HCT116 (cell line): ENCODE measurements at regions not wholly inside any gene's neighbourhood (a gene's known extent, or its start where the extent isn't known, plus 50 kb on each side); places are given as distances from the start of the nearest gene placed in this dataset.

Experiments
- ATAC-seq: fragments of 200-7000 bp; cut with Tn5 transposase; 2 replicates; pipeline ENCODE4 v1.9.1; 2020; ENCODE audit warnings: mild to moderate bottlenecking, moderate library complexity
- BruUV-seq: library from RNA; stranded (reverse); fragments of 400-500 nt; replicated peaks from 2 replicates; lab custom pipeline; 2021; lab: Mats Ljungman, UMichigan
- CTCF ChIA-PET: fragments of 300-600 bp; sonication (Branson Sonifier 250); formaldehyde crosslinking; loops from one replicate; lab custom pipeline; 2021; ENCODE audit warnings: antibody characterized with exemption; lab: Charles Lee
- POLR2A ChIA-PET: fragments of 300-600, 350-600 bp; sonication (Branson Sonifier 250); formaldehyde crosslinking; loops from one replicate; lab custom pipeline; 2021; ENCODE audit warnings: antibody characterized with exemption; lab: Charles Lee
- RAD21 ChIA-PET, 2 experiments: fragments of 300-600 bp; sonication (Branson Sonifier 250); formaldehyde crosslinking; loops; one replicate each; lab custom pipeline; 2023; ENCODE audit warnings: low total read pairs in 2 of 2; ENCODE audit not compliant: uncharacterized antibody in 2 of 2, unreplicated experiment in 2 of 2, low non-redundant PET in 1 of 2; lab: Charles Lee
- DNase-seq: peaks from one replicate; pipeline ENCODE4 v3.0.0-alpha.2; 2010; ENCODE audit warnings: low read depth, low spot score
- H2AFZ ChIP-seq: fragments of 200-600 bp; shearing (Covaris generic), sonication (generic); 2 replicates; pipeline ENCODE4 v1.6.1; 2017; ENCODE audit warnings: low read depth, mixed run types, mixed read lengths, antibody characterized with exemption, low read length; ENCODE audit not compliant: poor library complexity, severe bottlenecking
- H3K27ac ChIP-seq: 2 replicates; pipeline ENCODE4 v1.5.1; 2012; ENCODE audit warnings: low read depth, low read length
- H3K27me3 ChIP-seq: fragments of 200-600 bp; sonication (generic); 2 replicates; pipeline ENCODE4 v1.6.1; 2016; ENCODE audit warnings: mixed run types, low read length, mixed read lengths; ENCODE audit not compliant: insufficient read depth
- H3K36me3 ChIP-seq, 2 experiments: fragments of 200-500 bp in 1 of 2; fragments of 200-600 bp in 1 of 2; sonication (Bioruptor generic) in 1 of 2; sonication (generic) in 1 of 2; 2 replicates each; pipeline versions ENCODE4 v1.5.1 to v1.6.1; 2014 to 2016; ENCODE audit warnings: low read length in 2 of 2, inconsistent platforms in 1 of 2, mixed read lengths in 1 of 2, mixed run types in 1 of 2; ENCODE audit not compliant: insufficient read depth in 2 of 2, control insufficient read depth in 1 of 2
- H3K4me1 ChIP-seq, 2 experiments: fragments of 200-600 bp in 1 of 2; sonication (generic) in 1 of 2; 2 replicates each; pipeline versions ENCODE4 v1.5.1 to v1.6.1; 2012 to 2017; ENCODE audit warnings: low read length in 2 of 2, inconsistent platforms in 1 of 2, mild to moderate bottlenecking in 1 of 2, mixed read lengths in 1 of 2, mixed run types in 1 of 2, moderate library complexity in 1 of 2; ENCODE audit not compliant: insufficient read depth in 2 of 2, control insufficient read depth in 1 of 2
- H3K4me2 ChIP-seq: fragments of 200-600 bp; sonication (generic); 2 replicates; pipeline ENCODE4 v1.6.1; 2017; ENCODE audit warnings: mixed run types, low read length, mixed read lengths
- H3K4me3 ChIP-seq, 2 experiments: fragments of 200-600 bp in 1 of 2; sonication (generic) in 1 of 2; replicated peaks in 1 of 2; 2 replicates each; pipeline ENCODE4 v1.5.1; 2011 to 2016; ENCODE audit warnings: low read length in 2 of 2, control low read depth in 1 of 2, low read depth in 1 of 2, mild to moderate bottlenecking in 1 of 2, mixed read lengths in 1 of 2, mixed run types in 1 of 2
- H3K79me2 ChIP-seq: fragments of 200-600 bp; sonication (generic); 2 replicates; pipeline ENCODE4 v1.6.1; 2017; ENCODE audit warnings: mild to moderate bottlenecking, mixed run types, low read length, moderate library complexity, mixed read lengths; ENCODE audit not compliant: insufficient read depth
- H3K9ac ChIP-seq: fragments of 200-600 bp; sonication (generic); 2 replicates; pipeline ENCODE4 v1.6.1; 2016; ENCODE audit warnings: low read length, mixed read lengths
- H3K9me2 ChIP-seq: fragments of 200-600 bp; sonication (generic), shearing (Covaris generic); 2 replicates; pipeline ENCODE4 v1.6.1; 2017; ENCODE audit warnings: mixed run types, mild to moderate bottlenecking, moderate library complexity; ENCODE audit not compliant: insufficient read depth
- H3K9me3 ChIP-seq, 2 experiments: fragments of 200-500 bp in 1 of 2; fragments of 200-600 bp in 1 of 2; sonication (Bioruptor generic) in 1 of 2; sonication (generic) in 1 of 2; 2 replicates each; pipeline ENCODE4 v1.6.1; 2014 to 2017; ENCODE audit warnings: low read length in 2 of 2, mixed read lengths in 2 of 2, inconsistent platforms in 1 of 2, low read depth in 1 of 2, mild to moderate bottlenecking in 1 of 2, mixed run types in 1 of 2, moderate library complexity in 1 of 2; ENCODE audit not compliant: control insufficient read depth in 1 of 2, insufficient read depth in 1 of 2
- H4K20me1 ChIP-seq: fragments of 200-600 bp; sonication (generic), shearing (Covaris generic); 2 replicates; pipeline ENCODE4 v1.6.1; 2017; ENCODE audit warnings: mixed run types, mild to moderate bottlenecking, moderate library complexity; ENCODE audit not compliant: insufficient read depth
- ATF3 ChIP-seq: IDR thresholded peaks from 2 replicates; pipeline ENCODE4 v1.6.1; 2012
- CEBPB ChIP-seq: IDR thresholded peaks from 2 replicates; pipeline ENCODE4 v1.6.1; 2012; ENCODE audit warnings: low read depth
- EGR1 ChIP-seq: IDR thresholded peaks from 2 replicates; pipeline ENCODE4 v1.6.1; 2012; ENCODE audit warnings: low read depth
- ELF1 ChIP-seq: IDR thresholded peaks from 2 replicates; pipeline ENCODE4 v1.6.1; 2012; ENCODE audit warnings: low read depth, borderline replicate concordance
- EZH2 ChIP-seq: fragments of 200-600 bp; sonication (generic); IDR thresholded peaks from 2 replicates; pipeline ENCODE4 v1.6.1; 2017; ENCODE audit warnings: antibody characterized with exemption, mixed run types
- FOSL1 ChIP-seq: IDR thresholded peaks from 2 replicates; pipeline ENCODE4 v1.6.1; 2012; ENCODE audit warnings: low read depth
- JUND ChIP-seq: IDR thresholded peaks from 2 replicates; pipeline ENCODE4 v1.6.1; 2012
- MAX ChIP-seq: IDR thresholded peaks from 2 replicates; pipeline ENCODE4 v1.6.1; 2012
- POLR2A ChIP-seq: IDR thresholded peaks from 2 replicates; pipeline ENCODE4 v1.7.0; 2011; ENCODE audit warnings: borderline replicate concordance; ENCODE audit not compliant: insufficient read depth, insufficient read length; ENCODE audit errors: extremely low read depth
- RAD21 ChIP-seq: IDR thresholded peaks from 2 replicates; pipeline ENCODE4 v1.6.1; 2012; ENCODE audit warnings: low read depth, mild to moderate bottlenecking
- REST ChIP-seq: IDR thresholded peaks from 2 replicates; pipeline ENCODE4 v1.6.1; 2012; ENCODE audit warnings: low read depth
- SIN3A ChIP-seq: IDR thresholded peaks from 2 replicates; pipeline ENCODE4 v1.6.1; 2012; ENCODE audit warnings: low read depth
- SP1 ChIP-seq: IDR thresholded peaks from 2 replicates; pipeline ENCODE4 v1.6.1; 2012; ENCODE audit warnings: low read depth
- SRF ChIP-seq: IDR thresholded peaks from 2 replicates; pipeline ENCODE4 v1.6.1; 2012; ENCODE audit warnings: low read depth
- TCF7L2 ChIP-seq: IDR thresholded peaks from 2 replicates; pipeline ENCODE4 v1.7.0; 2011; ENCODE audit warnings: borderline replicate concordance, inconsistent platforms; ENCODE audit not compliant: insufficient read depth, insufficient read length; ENCODE audit errors: extremely low read depth
- YY1 ChIP-seq: IDR thresholded peaks from 2 replicates; pipeline ENCODE4 v1.6.1; 2011; ENCODE audit warnings: low read length, low read depth, moderate library complexity, mild to moderate bottlenecking; ENCODE audit not compliant: insufficient replicate concordance; ENCODE audit errors: extremely low read depth
- ZBTB33 ChIP-seq: IDR thresholded peaks from 2 replicates; pipeline ENCODE4 v1.6.1; 2011; ENCODE audit warnings: mild to moderate bottlenecking, low read length, moderate library complexity; ENCODE audit not compliant: insufficient replicate concordance; ENCODE audit errors: extremely low read depth
- ZFX ChIP-seq: fragments of 450-650 bp; IDR thresholded peaks from 2 replicates; pipeline ENCODE4 v1.6.1; 2017
- ZNF274 ChIP-seq: fragments of 200-500 bp; sonication (Bioruptor generic); IDR thresholded peaks from 2 replicates; pipeline ENCODE4 v1.6.1; 2014; ENCODE audit warnings: mild to moderate bottlenecking, low read depth, low read length, inconsistent platforms
- intact Hi-C: fragments of 100-400 bp; cut with micrococcal nuclease; formaldehyde crosslinking; loops from 2 replicates; pipeline ENCODE4 v1.10.0; 2022

DNA sequence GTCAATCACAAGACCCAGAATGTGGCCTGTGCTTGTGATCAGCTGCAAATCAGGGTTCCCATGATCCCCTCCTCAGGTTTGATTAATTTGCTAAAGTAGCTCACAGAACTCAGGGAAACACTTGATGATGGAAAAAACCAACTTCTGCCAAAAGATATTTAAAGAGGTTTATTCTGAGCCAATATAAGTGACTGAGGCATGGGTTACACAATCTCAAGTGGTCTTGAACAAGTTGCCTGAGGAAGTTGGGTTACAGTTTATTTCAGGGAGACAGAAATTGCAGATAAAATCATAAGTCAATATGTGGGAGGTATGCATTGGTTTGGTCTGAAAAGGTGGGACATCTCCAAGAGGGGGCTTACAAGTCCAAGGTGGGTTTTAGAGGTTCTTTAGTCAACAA, 243.1 kb downstream of the S1PR1 start:
- Histone ChIP-seq H3K4me1 (no peaks in the 10 kb centered on the region), H3K4me3 (no peak overlapping the region), H3K9me2 (no peaks in the 10 kb centered on the region), H3K27ac (no peak overlapping the region), H3K79me2 (no peaks in the 10 kb centered on the region), H3K4me2 (no peak overlapping the region), H4K20me1 (no peaks in the 10 kb centered on the region), H2AFZ (no peak overlapping the region), H3K27me3 (no peaks in the 10 kb centered on the region), H3K9ac (no peak overlapping the region), H3K36me3 (no peaks in the 10 kb centered on the region), H3K9me3 (no peaks in the 10 kb centered on the region)
- DNase-seq, result no peak
- RAD21 ChIA-PET, result no interaction called here
- BruUV-seq, result no TSS peak
- CTCF ChIA-PET, result no interaction called here
- intact Hi-C loops, result no loop called here
- POLR2A ChIA-PET, result no interaction called here
- no peak for TF ChIP-seq ELF1
- no peak for TF ChIP-seq SRF
- TF ChIP-seq FOSL1, result no peak
- no peak for TF ChIP-seq TCF7L2
- TF ChIP-seq SIN3A, result no peak
- no peak for TF ChIP-seq MAX
- no peak for TF ChIP-seq EGR1
- TF ChIP-seq CEBPB, result no peak
- TF ChIP-seq SP1, result no peak
- TF ChIP-seq ZNF274, result no peak
- TF ChIP-seq ZFX, result no peak
- no peak for TF ChIP-seq JUND
- no peak for TF ChIP-seq RAD21
- TF ChIP-seq ATF3, result no peak
- TF ChIP-seq POLR2A, result no peak
- no peak for TF ChIP-seq EZH2
- TF ChIP-seq REST, result no peak
- no peak for TF ChIP-seq ZBTB33
- TF ChIP-seq YY1, result no peak
- ATAC-seq, result no peak
